ENCODE measurements at regions not wholly inside any gene's neighbourhood (a gene's known extent, or its start where the extent isn't known, plus 50 kb on each side); places are given as distances from the start of the nearest gene placed in this dataset.

GRCh38 chr19:32012206-32012605 is 333.2 kb upstream of the ZNF507 start:
- Histone ChIP-seq H3K4me2 (no peak overlapping the region), H3K27ac (no peak overlapping the region), H3K9me3 (no peaks in the 10 kb centered on the region), H3K4me3 (no peak overlapping the region), H3K4me1 (no peaks in the 10 kb centered on the region)
- ATAC-seq, result no peak
- TF ChIP-seq HOXB5 (CRISPR knock-in tag; IDR thresholded peaks at IDR 0.05) (no peak), BHLHE40 (IDR thresholded peaks at IDR 0.05; ENCODE audit: low read depth, low read length) (no peak), MYC (IDR thresholded peaks at IDR 0.05; ENCODE audit: borderline replicate concordance, low read length) (no peak), ZSCAN20 (CRISPR knock-in tag; IDR thresholded peaks at IDR 0.05) (no peak), HMGXB4 (CRISPR knock-in tag; IDR thresholded peaks at IDR 0.05; ENCODE audit: borderline replicate concordance) (no peak), HEYL (CRISPR knock-in tag; IDR thresholded peaks at IDR 0.05) (no peak), RARB (CRISPR knock-in tag; IDR thresholded peaks at IDR 0.05) (no peak), TFCP2L1 (CRISPR knock-in tag; IDR thresholded peaks at IDR 0.05) (no peak), HOXB13 (CRISPR knock-in tag; IDR thresholded peaks at IDR 0.05; ENCODE audit: low read depth) (no peak), POLR2AphosphoS2 (conservative IDR thresholded peaks at IDR 0.05; ENCODE audit: low read length) (no peak), RFX5 (IDR thresholded peaks at IDR 0.05) (no peak), CHD4 (IDR thresholded peaks at IDR 0.05; ENCODE audit: borderline replicate concordance) (no peak), FOSB (CRISPR knock-in tag; IDR thresholded peaks at IDR 0.05) (no peak), EP300 (IDR thresholded peaks at IDR 0.05) (no peak), EHMT2 (IDR thresholded peaks at IDR 0.05; ENCODE audit: low read depth) (no peak), FOSL2 (IDR thresholded peaks at IDR 0.05) (no peak), FOSL2 (CRISPR knock-in tag; IDR thresholded peaks at IDR 0.05) (no peak), ZC3H11A (IDR thresholded peaks at IDR 0.05) (no peak)
- TF ChIP-seq, protein P1, sequence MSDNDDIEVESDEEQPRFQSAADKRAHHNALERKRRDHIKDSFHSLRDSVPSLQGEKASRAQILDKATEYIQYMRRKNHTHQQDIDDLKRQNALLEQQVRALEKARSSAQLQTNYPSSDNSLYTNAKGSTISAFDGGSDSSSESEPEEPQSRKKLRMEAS (IDR thresholded peaks at IDR 0.05), result no peak
- TF ChIP-seq, protein P2, sequence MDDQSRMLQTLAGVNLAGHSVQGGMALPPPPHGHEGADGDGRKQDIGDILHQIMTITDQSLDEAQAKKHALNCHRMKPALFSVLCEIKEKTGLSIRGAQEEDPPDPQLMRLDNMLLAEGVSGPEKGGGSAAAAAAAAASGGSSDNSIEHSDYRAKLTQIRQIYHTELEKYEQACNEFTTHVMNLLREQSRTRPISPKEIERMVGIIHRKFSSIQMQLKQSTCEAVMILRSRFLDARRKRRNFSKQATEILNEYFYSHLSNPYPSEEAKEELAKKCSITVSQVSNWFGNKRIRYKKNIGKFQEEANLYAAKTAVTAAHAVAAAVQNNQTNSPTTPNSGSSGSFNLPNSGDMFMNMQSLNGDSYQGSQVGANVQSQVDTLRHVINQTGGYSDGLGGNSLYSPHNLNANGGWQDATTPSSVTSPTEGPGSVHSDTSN (IDR thresholded peaks at IDR 0.05), result no peak
- POLR2A ChIA-PET, result no interaction called here
- FAIRE-seq, result no peak
- no peak for DNase-seq (ENCODE audit: low read depth in 1 of 2, low spot score in 1 of 2)
- 21% methylated on average over 6 of the region's 6 CpGs for WGBS (ENCODE audit: missing lambda C conversion rate)
- CTCF ChIA-PET, result interaction anchor here (1.7 kb wide), 1 partner anchor 22 kb away, joined by 5 read pairs; no protein-coding TSS in a partner anchor

- 0 out of 6 replicates have a peak, but pooled peaks of 1 of the 2 experiments have one; percentile 15 for ATAC-seq
Measured at GRCh38 chr19:32012886-32013631, 332.4 kb upstream of the ZNF507 start.

More at GRCh38 chr19:32012886-32013631, 332.4 kb upstream of the ZNF507 start:
- FAIRE-seq (no peak), DNase-seq (ENCODE audit: low read depth in 1 of 2, low spot score in 1 of 2) (no peak)
- POLR2A ChIA-PET, result no interaction called here
- Histone ChIP-seq H3K4me1 (no peaks in the 10 kb centered on the region), H3K4me3 (no peak overlapping the region), H3K27ac (no peak overlapping the region), H3K4me2 (no peak overlapping the region), H3K9me3 (no peaks in the 10 kb centered on the region)
- 4% methylated on average over 6 of the region's 6 CpGs for WGBS (ENCODE audit: missing lambda C conversion rate)
- CTCF ChIA-PET, result interaction anchor here (0.9 kb wide), 1 partner anchor 47 kb away, joined by 3 read pairs; no protein-coding TSS in a partner anchor
- TF ChIP-seq ZC3H11A (IDR thresholded peaks at IDR 0.05) (no peak), EHF (CRISPR knock-in tag; IDR thresholded peaks at IDR 0.05) (no peak), FOSB (CRISPR knock-in tag; IDR thresholded peaks at IDR 0.05) (no peak), MYC (IDR thresholded peaks at IDR 0.05; ENCODE audit: borderline replicate concordance, low read length) (no peak), CHD4 (IDR thresholded peaks at IDR 0.05; ENCODE audit: borderline replicate concordance) (no peak), HOXA7 (CRISPR knock-in tag; IDR thresholded peaks at IDR 0.05) (no peak), EHMT2 (IDR thresholded peaks at IDR 0.05; ENCODE audit: low read depth) (no peak), FOXS1 (CRISPR knock-in tag; IDR thresholded peaks at IDR 0.05) (no peak), RCOR1 (IDR thresholded peaks at IDR 0.05; ENCODE audit: low read depth, low read length) (no peak)
- TF ChIP-seq, protein P3, sequence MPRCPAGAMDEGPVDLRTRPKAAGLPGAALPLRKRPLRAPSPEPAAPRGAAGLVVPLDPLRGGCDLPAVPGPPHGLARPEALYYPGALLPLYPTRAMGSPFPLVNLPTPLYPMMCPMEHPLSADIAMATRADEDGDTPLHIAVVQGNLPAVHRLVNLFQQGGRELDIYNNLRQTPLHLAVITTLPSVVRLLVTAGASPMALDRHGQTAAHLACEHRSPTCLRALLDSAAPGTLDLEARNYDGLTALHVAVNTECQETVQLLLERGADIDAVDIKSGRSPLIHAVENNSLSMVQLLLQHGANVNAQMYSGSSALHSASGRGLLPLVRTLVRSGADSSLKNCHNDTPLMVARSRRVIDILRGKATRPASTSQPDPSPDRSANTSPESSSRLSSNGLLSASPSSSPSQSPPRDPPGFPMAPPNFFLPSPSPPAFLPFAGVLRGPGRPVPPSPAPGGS (IDR thresholded peaks at IDR 0.05), result no peak
- TF ChIP-seq, protein P4, sequence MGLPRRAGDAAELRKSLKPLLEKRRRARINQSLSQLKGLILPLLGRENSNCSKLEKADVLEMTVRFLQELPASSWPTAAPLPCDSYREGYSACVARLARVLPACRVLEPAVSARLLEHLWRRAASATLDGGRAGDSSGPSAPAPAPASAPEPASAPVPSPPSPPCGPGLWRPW (IDR thresholded peaks at IDR 0.05), result no peak

Data from A549 (cell line).